IPS-20b (cell line): ENCODE measurements at regions not wholly inside any gene's neighbourhood (a gene's known extent, or its start where the extent isn't known, plus 50 kb on each side); places are given as distances from the start of the nearest gene placed in this dataset.

Experiments used
- H3K27ac ChIP-seq: one replicate; pipeline ENCODE4 v1.5.1; 2013; ENCODE audit warnings: low read length
- H3K27me3 ChIP-seq: 2 replicates; pipeline ENCODE4 v1.6.1; 2013; ENCODE audit warnings: mild to moderate bottlenecking, low read length, inconsistent platforms; ENCODE audit not compliant: insufficient read depth
- H3K36me3 ChIP-seq: 2 replicates; pipeline ENCODE4 v1.6.1; 2013; ENCODE audit warnings: low read depth, mild to moderate bottlenecking, inconsistent platforms, low read length, moderate library complexity; ENCODE audit not compliant: insufficient read depth
- H3K4me1 ChIP-seq: 2 replicates; pipeline ENCODE4 v1.6.1; 2013; ENCODE audit warnings: mild to moderate bottlenecking, control low read depth, inconsistent platforms, low read length, moderate library complexity; ENCODE audit not compliant: insufficient read depth
- H3K4me3 ChIP-seq: 2 replicates; pipeline ENCODE4 v1.5.1; 2013; ENCODE audit warnings: mild to moderate bottlenecking, low read length, inconsistent platforms
- H3K9ac ChIP-seq: 2 replicates; pipeline ENCODE4 v1.6.1; 2013; ENCODE audit warnings: low read depth, mild to moderate bottlenecking, inconsistent platforms, low read length, moderate library complexity
- H3K9me3 ChIP-seq: 2 replicates; pipeline ENCODE4 v1.6.1; 2013; ENCODE audit warnings: mild to moderate bottlenecking, low read depth, low read length, inconsistent platforms; ENCODE audit not compliant: insufficient read depth

DNA sequence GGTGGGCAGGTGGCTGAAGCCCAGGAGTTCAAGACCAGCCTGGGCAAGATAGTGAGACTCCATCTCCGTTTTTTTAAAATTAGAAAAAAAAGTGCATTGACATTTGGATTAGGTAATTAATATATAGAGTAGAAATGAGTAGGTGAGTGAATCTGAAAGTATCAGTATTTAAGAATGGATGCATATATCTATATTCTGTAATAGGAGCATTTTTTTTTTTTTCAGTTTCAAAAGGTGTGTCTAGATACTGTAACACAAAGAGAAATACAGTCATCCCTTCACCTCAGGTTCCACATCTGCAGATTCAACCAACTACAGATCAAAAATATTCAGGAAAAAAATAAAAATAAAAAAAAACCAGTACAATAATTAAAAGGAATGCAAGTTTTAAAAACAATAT is 50.8 kb downstream of the RBM27 start:
- Histone ChIP-seq H3K36me3 (peaks cover 70% of the 10 kb centered on the region), H3K9ac (no peak overlapping the region)

DNA sequence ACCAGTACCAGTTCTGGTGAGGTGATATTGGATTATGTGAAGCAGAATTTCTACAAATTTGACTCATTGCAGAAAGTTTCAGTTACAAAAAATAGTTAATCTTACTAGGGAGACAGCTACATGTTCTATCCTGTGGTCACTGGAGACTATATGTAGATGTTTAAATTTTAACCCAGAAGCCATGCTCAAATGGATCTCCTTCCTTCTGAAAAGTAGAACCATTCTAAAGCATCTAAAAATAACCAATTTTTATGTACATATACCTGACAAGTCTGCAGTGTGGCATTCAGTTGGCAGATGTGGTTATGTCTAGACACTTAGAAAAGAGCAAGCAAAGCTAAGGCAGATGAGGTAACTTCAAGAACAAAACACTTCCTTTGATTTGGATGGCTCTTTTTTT is 65.5 kb upstream of the POU4F3 start:
- no peaks in the 10 kb centered on the region for H3K9me3 ChIP-seq
- H3K9ac ChIP-seq: no peak overlapping the region
- no peaks in the 10 kb centered on the region for H3K27me3 ChIP-seq
- peaks cover 84% of the 10 kb centered on the region for H3K36me3 ChIP-seq
- H3K27ac ChIP-seq: no peak overlapping the region
- no peaks in the 10 kb centered on the region for H3K4me1 ChIP-seq
- no peak overlapping the region for H3K4me3 ChIP-seq

More for the DNA sequence above, 50.8 kb downstream of the RBM27 start:
- Histone ChIP-seq H3K9me3 (no peaks in the 10 kb centered on the region), H3K27ac (no peak overlapping the region), H3K4me1 (no peaks in the 10 kb centered on the region), H3K27me3 (no peaks in the 10 kb centered on the region), H3K4me3 (no peak overlapping the region)

DNA sequence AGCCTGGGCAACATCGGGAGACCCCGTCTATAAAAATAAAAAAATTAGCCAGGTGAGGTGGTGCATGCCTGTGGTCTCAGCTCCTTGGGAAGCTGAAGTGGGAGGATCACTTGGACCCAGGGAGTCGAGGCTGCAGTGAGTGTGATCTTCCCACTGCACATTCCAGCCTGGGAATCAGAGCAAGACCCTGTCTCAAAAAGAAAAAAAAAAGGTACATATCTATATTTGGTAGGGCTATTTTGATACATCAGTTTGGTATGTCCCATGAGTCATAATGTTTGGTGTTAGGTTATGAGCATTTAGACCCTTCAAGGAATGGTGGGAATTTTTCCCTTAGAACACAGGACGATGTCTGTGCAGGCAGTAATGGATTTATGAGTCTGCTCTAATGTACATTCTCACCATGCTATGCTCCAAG is 55.3 kb upstream of the POU4F3 start:
- no peak overlapping the region for H3K4me3 ChIP-seq
- peaks cover 61% of the 10 kb centered on the region for H3K36me3 ChIP-seq
- H3K9me3 ChIP-seq: no peaks in the 10 kb centered on the region
- H3K27me3 ChIP-seq: no peaks in the 10 kb centered on the region
- no peak overlapping the region for H3K9ac ChIP-seq
- no peak overlapping the region for H3K27ac ChIP-seq
- no peaks in the 10 kb centered on the region for H3K4me1 ChIP-seq

DNA sequence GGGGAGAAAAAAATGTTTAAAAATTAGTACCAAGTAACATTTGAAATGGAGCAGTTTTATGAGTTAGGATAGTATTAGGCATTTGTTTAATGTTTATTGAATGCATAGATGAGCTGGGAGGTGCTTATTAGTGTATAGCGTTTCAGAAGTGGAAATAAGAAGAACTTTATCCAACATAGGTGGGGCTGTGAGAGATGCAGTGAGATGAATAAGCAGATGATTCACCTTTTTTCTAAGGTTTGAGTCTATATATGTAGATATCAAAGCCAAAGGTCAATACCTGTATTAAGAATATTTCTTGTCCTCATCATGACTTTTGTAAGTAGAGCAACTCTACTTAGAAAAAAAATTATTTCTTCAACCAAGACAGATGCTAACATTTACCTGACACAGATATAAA is 54.6 kb upstream of the POU4F3 start:
- H3K9me3 ChIP-seq: no peaks in the 10 kb centered on the region
- H3K27ac ChIP-seq: no peak overlapping the region
- H3K9ac ChIP-seq: no peak overlapping the region
- no peaks in the 10 kb centered on the region for H3K27me3 ChIP-seq
- H3K4me1 ChIP-seq: no peaks in the 10 kb centered on the region
- H3K36me3 ChIP-seq: peaks cover 61% of the 10 kb centered on the region
- no peak overlapping the region for H3K4me3 ChIP-seq
